ENCODE measurements at regions not wholly inside any gene's neighbourhood (a gene's known extent, or its start where the extent isn't known, plus 50 kb on each side); places are given as distances from the start of the nearest gene placed in this dataset.

DNA sequence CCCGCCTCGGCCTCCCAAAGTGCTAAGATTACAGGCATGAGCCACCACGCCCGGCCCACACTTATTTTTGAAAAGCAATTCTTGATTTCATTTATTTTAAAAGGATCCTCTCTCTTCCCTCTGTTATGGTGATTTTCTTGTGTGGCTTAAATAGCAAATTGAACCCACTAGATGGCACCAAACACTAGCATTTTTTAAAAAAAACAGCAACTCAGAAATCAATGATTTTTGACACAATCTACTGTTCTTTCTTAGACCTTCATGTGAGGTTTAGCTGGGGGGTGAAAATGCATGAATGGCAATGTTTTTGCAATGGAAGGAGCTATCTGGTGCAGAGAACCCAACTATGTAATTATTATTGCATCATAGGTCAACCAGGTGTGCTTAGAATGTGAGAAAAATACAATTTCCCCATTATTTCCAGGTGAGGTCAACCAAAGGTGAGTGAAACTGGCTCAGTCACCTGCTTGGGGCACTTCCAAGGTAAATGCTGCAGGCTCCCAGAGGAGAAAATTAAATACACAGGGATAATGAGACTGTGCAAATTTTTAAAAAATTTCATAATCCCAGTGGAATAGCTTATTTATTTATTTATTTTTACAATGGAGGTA is 226.7 kb upstream of the PRKX start:
- no peak for TF ChIP-seq POLR2A (IDR thresholded peaks at IDR 0.05; ENCODE audit: low read depth, low read length)
- no peak for TF ChIP-seq SPI1 (IDR thresholded peaks at IDR 0.05; ENCODE audit: low read depth, low read length)
- no peak for TF ChIP-seq POLR2AphosphoS5 (IDR thresholded peaks at IDR 0.05; ENCODE audit: low read depth, low read length)
- no peak for TF ChIP-seq TAF1 (IDR thresholded peaks at IDR 0.05; ENCODE audit: low read depth, low read length)
- TF ChIP-seq PAX5 (IDR thresholded peaks at IDR 0.05; ENCODE audit: insufficient read depth, low read length, severe bottlenecking), result no peak

Data from GM12891 (cell line).